ENCODE measurements at regions not wholly inside any gene's neighbourhood (a gene's known extent, or its start where the extent isn't known, plus 50 kb on each side); places are given as distances from the start of the nearest gene placed in this dataset.

GRCh38 chr18:44626236-44626635, 54.5 kb upstream of the SETBP1 start:
- no peaks in the 10 kb centered on the region for H3K36me3 ChIP-seq (ENCODE audit: control insufficient read depth in 2 of 2, insufficient read depth in 2 of 2, low read length in 1 of 2)
- H3K4me3 ChIP-seq (ENCODE audit: low read length in 2 of 2) = no peak overlapping the region
- DNase-seq (ENCODE audit: low read depth in 6 of 9, low spot score in 9 of 9) = peak in 1 of 9 donors; percentile 56
- H3K9me3 ChIP-seq (ENCODE audit: control insufficient read depth in 2 of 2, insufficient read depth in 1 of 2, low read length in 1 of 2) = peaks cover 0 to 4% of the 10 kb centered on the region in 2 donors
- H3K27ac ChIP-seq (ENCODE audit: low read depth in 1 of 2, low read length in 1 of 2) = peak overlapping the region in 1 of 2 donors; percentile 80
- WGBS = 95% methylated on average over 1 of the region's 1 CpG
- peaks cover 46 to 47% of the 10 kb centered on the region in 2 donors for H3K4me1 ChIP-seq (ENCODE audit: control insufficient read depth in 2 of 2, insufficient read depth in 2 of 2, low read length in 2 of 2)
- H3K27me3 ChIP-seq (ENCODE audit: control insufficient read depth in 2 of 2, insufficient read depth in 1 of 2, low read length in 1 of 2) = no peaks in the 10 kb centered on the region

DNA sequence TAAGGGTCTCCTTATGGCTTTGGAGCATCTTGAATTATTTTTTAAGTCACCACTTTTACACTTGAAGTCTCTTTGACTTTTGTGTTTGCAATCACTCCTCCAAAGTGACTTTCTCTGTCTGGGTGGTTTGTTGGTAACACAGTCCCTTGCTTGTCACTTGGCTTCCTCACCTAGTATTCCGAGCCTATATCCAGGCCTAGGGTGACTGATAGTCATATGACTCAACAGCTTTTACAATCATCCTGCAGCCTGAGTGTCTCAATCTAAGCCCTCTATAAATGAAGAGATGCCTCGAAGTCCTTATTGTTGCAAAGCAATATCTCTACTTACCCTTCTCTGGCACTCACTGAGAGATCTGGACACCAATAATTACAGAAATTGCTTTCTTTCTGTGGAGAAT, 53.9 kb upstream of the SETBP1 start:
- DNase-seq (ENCODE audit: low read depth in 6 of 9, low spot score in 9 of 9) = no peak

GRCh38 chr18:44627280-44627679, 53.4 kb upstream of the SETBP1 start:
- Histone ChIP-seq H3K9me3 (ENCODE audit: control insufficient read depth in 2 of 2, insufficient read depth in 1 of 2, low read length in 1 of 2) (peaks cover 0 to 4% of the 10 kb centered on the region in 2 donors), H3K36me3 (ENCODE audit: control insufficient read depth in 2 of 2, insufficient read depth in 2 of 2, low read length in 1 of 2) (no peaks in the 10 kb centered on the region), H3K4me1 (ENCODE audit: control insufficient read depth in 2 of 2, insufficient read depth in 2 of 2, low read length in 2 of 2) (peaks cover 46 to 47% of the 10 kb centered on the region in 2 donors), H3K27ac (ENCODE audit: low read depth in 1 of 2, low read length in 1 of 2) (no peak overlapping the region), H3K27me3 (ENCODE audit: control insufficient read depth in 2 of 2, insufficient read depth in 1 of 2, low read length in 1 of 2) (no peaks in the 10 kb centered on the region), H3K4me3 (ENCODE audit: low read length in 2 of 2) (no peak overlapping the region)
- DNase-seq (ENCODE audit: low read depth in 6 of 9, low spot score in 9 of 9) = no peak
- 88% methylated on average over 3 of the region's 3 CpGs for WGBS

More for the DNA sequence above, 53.9 kb upstream of the SETBP1 start:
- Histone ChIP-seq H3K27me3 (ENCODE audit: control insufficient read depth in 2 of 2, insufficient read depth in 1 of 2, low read length in 1 of 2) (no peaks in the 10 kb centered on the region), H3K36me3 (ENCODE audit: control insufficient read depth in 2 of 2, insufficient read depth in 2 of 2, low read length in 1 of 2) (no peaks in the 10 kb centered on the region), H3K4me3 (ENCODE audit: low read length in 2 of 2) (no peak overlapping the region), H3K27ac (ENCODE audit: low read depth in 1 of 2, low read length in 1 of 2) (peak overlapping the region in 1 of 2 donors; percentile 80), H3K4me1 (ENCODE audit: control insufficient read depth in 2 of 2, insufficient read depth in 2 of 2, low read length in 2 of 2) (peaks cover 46 to 47% of the 10 kb centered on the region in 2 donors), H3K9me3 (ENCODE audit: control insufficient read depth in 2 of 2, insufficient read depth in 1 of 2, low read length in 1 of 2) (peaks cover 0 to 4% of the 10 kb centered on the region in 2 donors)
- WGBS = 100% methylated on average over 2 of the region's 2 CpGs

DNA sequence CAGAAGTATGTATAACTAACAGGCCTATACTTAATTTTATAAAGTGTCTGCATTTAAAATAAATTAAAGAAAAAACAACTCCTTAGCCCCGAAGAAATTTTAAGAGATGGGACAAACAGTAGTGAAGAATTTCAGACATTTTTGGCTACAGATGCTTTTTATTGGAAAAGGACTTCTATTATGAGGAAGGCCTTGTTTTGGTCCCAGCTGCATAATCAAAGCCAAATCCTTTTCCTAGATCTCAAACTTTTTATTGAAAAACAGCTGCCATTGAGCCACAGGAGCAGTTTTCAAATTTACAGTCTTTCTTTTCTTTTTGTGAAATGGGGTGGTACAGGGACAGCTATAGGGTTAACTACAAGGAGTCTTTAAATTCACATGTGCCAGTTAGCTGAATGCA, 51.3 kb upstream of the SETBP1 start:
- no peaks in the 10 kb centered on the region for H3K9me3 ChIP-seq (ENCODE audit: control insufficient read depth in 2 of 2, insufficient read depth in 1 of 2, low read length in 1 of 2)
- no peaks in the 10 kb centered on the region for H3K27me3 ChIP-seq (ENCODE audit: control insufficient read depth in 2 of 2, insufficient read depth in 1 of 2, low read length in 1 of 2)
- H3K27ac ChIP-seq (ENCODE audit: low read depth in 1 of 2, low read length in 1 of 2) = no peak overlapping the region
- WGBS = 98% methylated on average over 1 of the region's 1 CpG
- no peaks in the 10 kb centered on the region for H3K36me3 ChIP-seq (ENCODE audit: control insufficient read depth in 2 of 2, insufficient read depth in 2 of 2, low read length in 1 of 2)
- H3K4me1 ChIP-seq (ENCODE audit: control insufficient read depth in 2 of 2, insufficient read depth in 2 of 2, low read length in 2 of 2) = peaks cover 44 to 46% of the 10 kb centered on the region in 2 donors
- no peak for DNase-seq (ENCODE audit: low read depth in 6 of 9, low spot score in 9 of 9)
- H3K4me3 ChIP-seq (ENCODE audit: low read length in 2 of 2) = no peak overlapping the region

- no peaks in the 10 kb centered on the region for H3K36me3 ChIP-seq (ENCODE audit: control insufficient read depth in 2 of 2, insufficient read depth in 2 of 2, low read length in 1 of 2)
- no peaks in the 10 kb centered on the region for H3K27me3 ChIP-seq (ENCODE audit: control insufficient read depth in 2 of 2, insufficient read depth in 1 of 2, low read length in 1 of 2)
- 10% methylated on average over 2 of the region's 2 CpGs for WGBS
- H3K4me1 ChIP-seq (ENCODE audit: control insufficient read depth in 2 of 2, insufficient read depth in 2 of 2, low read length in 2 of 2) = peaks cover 37 to 40% of the 10 kb centered on the region in 2 donors
- H3K4me3 ChIP-seq (ENCODE audit: low read length in 2 of 2) = no peak overlapping the region
- H3K27ac ChIP-seq (ENCODE audit: low read depth in 1 of 2, low read length in 1 of 2) = peak overlapping the region in 1 of 2 donors; percentile 63
- H3K9me3 ChIP-seq (ENCODE audit: control insufficient read depth in 2 of 2, insufficient read depth in 1 of 2, low read length in 1 of 2) = no peaks in the 10 kb centered on the region
- DNase-seq (ENCODE audit: low read depth in 6 of 9, low spot score in 9 of 9) = peak in 5 of 9 donors; percentile 39 to 65 (median 43)
Measured at GRCh38 chr18:44630118-44630517, 50.6 kb upstream of the SETBP1 start.
